GM12878 (cell line): ENCODE measurements at regions not wholly inside any gene's neighbourhood (a gene's known extent, or its start where the extent isn't known, plus 50 kb on each side); places are given as distances from the start of the nearest gene placed in this dataset.

ENCODE experiments used
- ATAC-seq: fragments of 200-7000 bp; cut with Tn5 transposase; 3 replicates; pipeline ENCODE4 v1.9.1; 2020; ENCODE audit warnings: mild to moderate bottlenecking, moderate library complexity
- BruUV-seq: library from RNA; stranded (reverse); fragments of 400-500 nt; replicated peaks from 2 replicates; lab custom pipeline; 2021; lab: Mats Ljungman, UMichigan
- CTCF ChIA-PET: fragments of 300-600 bp; sonication (Branson Sonifier 250); formaldehyde crosslinking; extraction: SDS; loops from one replicate; lab custom pipeline; 2021; ENCODE audit warnings: inconsistent platforms; lab: Yijun Ruan, JAX
- POLR2A ChIA-PET: fragments of 350-600 bp; formaldehyde crosslinking; extraction: SDS; loops from one replicate; lab custom pipeline; 2021; ENCODE audit warnings: inconsistent platforms; lab: Charles Lee
- RAD21 ChIA-PET: fragments of 300-600 bp; sonication (Branson Sonifier 250); formaldehyde crosslinking; loops from one replicate; lab custom pipeline; 2023; ENCODE audit warnings: antibody characterized with exemption; ENCODE audit not compliant: unreplicated experiment; lab: Charles Lee
- SMC1A ChIA-PET: fragments of 300-600 bp; sonication (Branson Sonifier 250); formaldehyde crosslinking; loops from one replicate; lab custom pipeline; 2023; ENCODE audit not compliant: unreplicated experiment, uncharacterized antibody; lab: Charles Lee
- DNase-seq: peaks from one replicate; pipeline ENCODE4 v3.0.0-alpha.2; 2011; ENCODE audit warnings: low read depth, low spot score
- FAIRE-seq: peaks from 3 replicates; lab custom pipeline; 2011; peaks lifted over from hg19 to GRCh38; lab: Jason Lieb, UNC
- H2AFZ ChIP-seq: 2 replicates; pipeline ENCODE4 v1.6.0; 2011; ENCODE audit warnings: low read depth, low read length, control low read depth; ENCODE audit not compliant: control insufficient read depth
- H3K27ac ChIP-seq: 2 replicates; pipeline ENCODE4 v1.5.1; 2011; ENCODE audit warnings: control low read depth; ENCODE audit not compliant: control insufficient read depth, insufficient read depth
- H3K27me3 ChIP-seq, 2 experiments: replicated peaks in 1 of 2; 2 replicates each; pipeline versions ENCODE4 v1.6.0 to v1.6.1; 2011; ENCODE audit warnings: low read length in 1 of 2; ENCODE audit not compliant: control insufficient read depth in 2 of 2, insufficient read depth in 2 of 2
- H3K36me3 ChIP-seq, 2 experiments: 2 replicates each; pipeline ENCODE4 v1.5.1; 2011; ENCODE audit warnings: low read length in 1 of 2; ENCODE audit not compliant: control insufficient read depth in 2 of 2, insufficient read depth in 2 of 2
- H3K4me1 ChIP-seq: 2 replicates; pipeline ENCODE4 v1.6.1; 2011; ENCODE audit warnings: mild to moderate bottlenecking, low read length, moderate library complexity, mixed read lengths; ENCODE audit not compliant: control insufficient read depth, insufficient read depth
- H3K4me2 ChIP-seq: 2 replicates; pipeline ENCODE4 v1.6.0; 2011; ENCODE audit warnings: control low read depth; ENCODE audit not compliant: control insufficient read depth, insufficient read depth
- H3K4me3 ChIP-seq: fragments of 200-600 bp; sonication (generic); 2 replicates; pipeline ENCODE4 v1.5.1; 2016
- H3K79me2 ChIP-seq: 2 replicates; pipeline ENCODE4 v1.6.0; 2011; ENCODE audit warnings: low read length; ENCODE audit not compliant: control insufficient read depth, insufficient read depth
- H3K9ac ChIP-seq: 2 replicates; pipeline ENCODE4 v1.8.0; 2011; ENCODE audit warnings: low read length, control low read depth, mixed read lengths; ENCODE audit not compliant: control insufficient read depth, insufficient read depth
- H3K9me3 ChIP-seq: replicated peaks from 3 replicates; pipeline ENCODE4 v1.5.1; 2011; ENCODE audit warnings: mild to moderate bottlenecking, low read length; ENCODE audit not compliant: control insufficient read depth, insufficient read depth
- H4K20me1 ChIP-seq: 2 replicates; pipeline ENCODE4 v1.6.0; 2011; ENCODE audit not compliant: control insufficient read depth, insufficient read depth
- EED ChIP-seq: sonication (generic); IDR thresholded peaks from 2 replicates; pipeline ENCODE4 v1.6.1; 2016; ENCODE audit warnings: antibody characterized with exemption, low read depth
- EZH2 ChIP-seq: IDR thresholded peaks from 2 replicates; pipeline ENCODE4 v1.6.1; 2012; ENCODE audit warnings: low read depth, mild to moderate bottlenecking, control low read depth, inconsistent platforms, low read length, borderline replicate concordance; ENCODE audit not compliant: control insufficient read depth
- NFXL1 ChIP-seq: fragments of 450-650 bp; IDR thresholded peaks from 2 replicates; pipeline ENCODE4 v1.6.1; 2017; ENCODE audit warnings: antibody characterized with exemption, mild to moderate bottlenecking, borderline replicate concordance
- PML ChIP-seq: IDR thresholded peaks from 2 replicates; pipeline ENCODE4 v1.6.1; 2012; ENCODE audit warnings: low read length, inconsistent platforms
- POLR2AphosphoS2 ChIP-seq: IDR thresholded peaks from 2 replicates; pipeline ENCODE4 v1.6.1; 2011; ENCODE audit warnings: low read depth, mild to moderate bottlenecking, low read length, improper control_type of control experiment, moderate library complexity
- SIX5 ChIP-seq: IDR thresholded peaks from 2 replicates; pipeline ENCODE4 v1.6.1; 2011; ENCODE audit warnings: mild to moderate bottlenecking, low read depth, low read length, moderate library complexity; ENCODE audit not compliant: severe bottlenecking
- SPI1 ChIP-seq: IDR thresholded peaks from 2 replicates; pipeline ENCODE4 v1.6.1; 2011; ENCODE audit warnings: low read depth, mild to moderate bottlenecking, low read length, moderate library complexity, borderline replicate concordance; ENCODE audit not compliant: insufficient read depth
- SRF ChIP-seq, 2 experiments: IDR thresholded peaks; 2 replicates each; pipeline ENCODE4 v1.6.1; 2011; ENCODE audit warnings: low read depth in 2 of 2, low read length in 2 of 2, mild to moderate bottlenecking in 1 of 2, moderate library complexity in 1 of 2
- STAT3 ChIP-seq: IDR thresholded peaks from 2 replicates; pipeline ENCODE4 v1.6.1; 2011; ENCODE audit warnings: low read depth, low read length, improper control_type of control experiment
- WGBS: methylation state at CpG from one replicate; pipeline ENCODE4 v1.1.6; 2016; ENCODE audit warnings: low lambda C conversion rate; ENCODE audit not compliant: insufficient replicate concordance, insufficient coverage; ENCODE audit errors: missing lambda C conversion rate; 5-methylcytosine and 5-hydroxymethylcytosine counted together
- in situ Hi-C: fragments of 300-500 bp; cut with MboI; formaldehyde crosslinking; loops from 9 replicates; pipeline ENCODE4 v1.14.3; 2018; ENCODE audit warnings: mixed read lengths
- intact Hi-C: fragments of 100-400 bp; cut with micrococcal nuclease; formaldehyde crosslinking; loops from one replicate; pipeline ENCODE4 v1.14.2; 2022; ENCODE audit not compliant: unreplicated experiment
- TF ChIP-seq, protein P1 (sequence below): IDR thresholded peaks from 2 replicates; pipeline ENCODE4 v1.6.1; 2012; ENCODE audit warnings: low read depth, low read length, improper control_type of control experiment
- TF ChIP-seq, protein P2 (sequence below): fragments of 450-650 bp; IDR thresholded peaks from 2 replicates; pipeline ENCODE4 v1.6.1; 2018; ENCODE audit warnings: mild to moderate bottlenecking, low read depth, moderate library complexity; ENCODE audit not compliant: partially characterized antibody
- TF ChIP-seq, protein P3 (sequence below): fragments of 450-650 bp; IDR thresholded peaks from 2 replicates; pipeline ENCODE4 v1.6.1; 2016; ENCODE audit warnings: mild to moderate bottlenecking, moderate library complexity, borderline replicate concordance

DNA sequence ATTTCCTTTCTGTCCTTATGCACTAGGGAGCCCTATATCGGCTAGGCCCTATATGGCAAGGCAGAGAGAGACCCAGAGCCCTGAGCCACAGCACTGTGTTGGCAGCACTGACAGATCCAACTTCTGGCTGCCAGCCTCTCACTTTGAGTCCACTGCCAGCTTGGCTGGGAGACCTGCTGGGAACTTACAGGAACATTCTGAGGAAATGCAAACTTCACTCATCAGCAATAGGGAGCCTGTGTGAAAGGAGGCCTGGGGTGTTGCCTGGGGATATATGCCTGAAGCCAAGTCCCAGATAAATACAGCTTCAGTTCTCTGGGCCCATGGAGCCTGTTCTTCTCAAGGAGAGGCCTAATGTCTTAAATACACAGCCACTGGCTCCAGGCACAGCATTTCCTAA lies 78.0 kb downstream of the ADRB2 start:
- ChIA-PET POLR2A (no interaction called here), CTCF (interaction anchor here (0.7 to 1.2 kb wide), 4 partner anchors 10 to 83 kb away, joined by 3 to 4 read pairs (median 3); no protein-coding TSS in a partner anchor)

More for the DNA sequence above, 78.0 kb downstream of the ADRB2 start:
- no peak overlapping the region for H3K9ac ChIP-seq
- no peak overlapping the region for H2AFZ ChIP-seq
- H3K27ac ChIP-seq = no peak overlapping the region
- in situ Hi-C loops (no loop called here), intact Hi-C loops (no loop called here)
- FAIRE-seq (no peak), ATAC-seq (no peak), DNase-seq (no peak)
- TF ChIP-seq SRF (IDR thresholded peaks at IDR 0.05; ENCODE audit: low read depth in 2 of 2, low read length in 2 of 2) (no peak), EED (no peak), NFXL1 (no peak), SPI1 (no peak), EZH2 (no peak), STAT3 (no peak), PML (no peak), POLR2AphosphoS2 (no peak), SIX5 (no peak)
- TF ChIP-seq, protein P1, sequence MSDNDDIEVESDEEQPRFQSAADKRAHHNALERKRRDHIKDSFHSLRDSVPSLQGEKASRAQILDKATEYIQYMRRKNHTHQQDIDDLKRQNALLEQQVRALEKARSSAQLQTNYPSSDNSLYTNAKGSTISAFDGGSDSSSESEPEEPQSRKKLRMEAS = no peak
- TF ChIP-seq, protein P2, sequence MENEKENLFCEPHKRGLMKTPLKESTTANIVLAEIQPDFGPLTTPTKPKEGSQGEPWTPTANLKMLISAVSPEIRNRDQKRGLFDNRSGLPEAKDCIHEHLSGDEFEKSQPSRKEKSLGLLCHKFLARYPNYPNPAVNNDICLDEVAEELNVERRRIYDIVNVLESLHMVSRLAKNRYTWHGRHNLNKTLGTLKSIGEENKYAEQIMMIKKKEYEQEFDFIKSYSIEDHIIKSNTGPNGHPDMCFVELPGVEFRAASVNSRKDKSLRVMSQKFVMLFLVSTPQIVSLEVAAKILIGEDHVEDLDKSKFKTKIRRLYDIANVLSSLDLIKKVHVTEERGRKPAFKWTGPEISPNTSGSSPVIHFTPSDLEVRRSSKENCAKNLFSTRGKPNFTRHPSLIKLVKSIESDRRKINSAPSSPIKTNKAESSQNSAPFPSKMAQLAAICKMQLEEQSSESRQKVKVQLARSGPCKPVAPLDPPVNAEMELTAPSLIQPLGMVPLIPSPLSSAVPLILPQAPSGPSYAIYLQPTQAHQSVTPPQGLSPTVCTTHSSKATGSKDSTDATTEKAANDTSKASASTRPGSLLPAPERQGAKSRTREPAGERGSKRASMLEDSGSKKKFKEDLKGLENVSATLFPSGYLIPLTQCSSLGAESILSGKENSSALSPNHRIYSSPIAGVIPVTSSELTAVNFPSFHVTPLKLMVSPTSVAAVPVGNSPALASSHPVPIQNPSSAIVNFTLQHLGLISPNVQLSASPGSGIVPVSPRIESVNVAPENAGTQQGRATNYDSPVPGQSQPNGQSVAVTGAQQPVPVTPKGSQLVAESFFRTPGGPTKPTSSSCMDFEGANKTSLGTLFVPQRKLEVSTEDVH = no peak
- TF ChIP-seq, protein P3, sequence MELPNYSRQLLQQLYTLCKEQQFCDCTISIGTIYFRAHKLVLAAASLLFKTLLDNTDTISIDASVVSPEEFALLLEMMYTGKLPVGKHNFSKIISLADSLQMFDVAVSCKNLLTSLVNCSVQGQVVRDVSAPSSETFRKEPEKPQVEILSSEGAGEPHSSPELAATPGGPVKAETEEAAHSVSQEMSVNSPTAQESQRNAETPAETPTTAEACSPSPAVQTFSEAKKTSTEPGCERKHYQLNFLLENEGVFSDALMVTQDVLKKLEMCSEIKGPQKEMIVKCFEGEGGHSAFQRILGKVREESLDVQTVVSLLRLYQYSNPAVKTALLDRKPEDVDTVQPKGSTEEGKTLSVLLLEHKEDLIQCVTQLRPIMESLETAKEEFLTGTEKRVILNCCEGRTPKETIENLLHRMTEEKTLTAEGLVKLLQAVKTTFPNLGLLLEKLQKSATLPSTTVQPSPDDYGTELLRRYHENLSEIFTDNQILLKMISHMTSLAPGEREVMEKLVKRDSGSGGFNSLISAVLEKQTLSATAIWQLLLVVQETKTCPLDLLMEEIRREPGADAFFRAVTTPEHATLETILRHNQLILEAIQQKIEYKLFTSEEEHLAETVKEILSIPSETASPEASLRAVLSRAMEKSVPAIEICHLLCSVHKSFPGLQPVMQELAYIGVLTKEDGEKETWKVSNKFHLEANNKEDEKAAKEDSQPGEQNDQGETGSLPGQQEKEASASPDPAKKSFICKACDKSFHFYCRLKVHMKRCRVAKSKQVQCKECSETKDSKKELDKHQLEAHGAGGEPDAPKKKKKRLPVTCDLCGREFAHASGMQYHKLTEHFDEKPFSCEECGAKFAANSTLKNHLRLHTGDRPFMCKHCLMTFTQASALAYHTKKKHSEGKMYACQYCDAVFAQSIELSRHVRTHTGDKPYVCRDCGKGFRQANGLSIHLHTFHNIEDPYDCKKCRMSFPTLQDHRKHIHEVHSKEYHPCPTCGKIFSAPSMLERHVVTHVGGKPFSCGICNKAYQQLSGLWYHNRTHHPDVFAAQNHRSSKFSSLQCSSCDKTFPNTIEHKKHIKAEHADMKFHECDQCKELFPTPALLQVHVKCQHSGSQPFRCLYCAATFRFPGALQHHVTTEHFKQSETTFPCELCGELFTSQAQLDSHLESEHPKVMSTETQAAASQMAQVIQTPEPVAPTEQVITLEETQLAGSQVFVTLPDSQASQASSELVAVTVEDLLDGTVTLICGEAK = no peak
- 43% methylated on average over 1 of the region's 1 CpG for WGBS
- no TSS peak for BruUV-seq
- H3K36me3 ChIP-seq = no peaks in the 10 kb centered on the region
- H3K79me2 ChIP-seq = no peaks in the 10 kb centered on the region
- RAD21 ChIA-PET = no interaction called here
- H3K4me3 ChIP-seq = no peak overlapping the region
- SMC1A ChIA-PET = interaction anchor here (2.2 kb wide), 1 partner anchor 23 kb away, joined by 4 read pairs; no protein-coding TSS in a partner anchor
- H3K4me1 ChIP-seq = no peaks in the 10 kb centered on the region
- H3K4me2 ChIP-seq = no peak overlapping the region
- no peaks in the 10 kb centered on the region for H4K20me1 ChIP-seq
- no peaks in the 10 kb centered on the region; a peak in 1 of 4 replicates for H3K27me3 ChIP-seq
- H3K9me3 ChIP-seq = no peaks in the 10 kb centered on the region
